Iris pigment epithelial cell (primary cell): ENCODE measurements at regions not wholly inside any gene's neighbourhood (a gene's known extent, or its start where the extent isn't known, plus 50 kb on each side); places are given as distances from the start of the nearest gene placed in this dataset.

Experiments
- DNase-seq: peaks from one replicate; pipeline ENCODE4 v3.0.0-alpha.2; 2011; ENCODE audit warnings: low read depth

DNA sequence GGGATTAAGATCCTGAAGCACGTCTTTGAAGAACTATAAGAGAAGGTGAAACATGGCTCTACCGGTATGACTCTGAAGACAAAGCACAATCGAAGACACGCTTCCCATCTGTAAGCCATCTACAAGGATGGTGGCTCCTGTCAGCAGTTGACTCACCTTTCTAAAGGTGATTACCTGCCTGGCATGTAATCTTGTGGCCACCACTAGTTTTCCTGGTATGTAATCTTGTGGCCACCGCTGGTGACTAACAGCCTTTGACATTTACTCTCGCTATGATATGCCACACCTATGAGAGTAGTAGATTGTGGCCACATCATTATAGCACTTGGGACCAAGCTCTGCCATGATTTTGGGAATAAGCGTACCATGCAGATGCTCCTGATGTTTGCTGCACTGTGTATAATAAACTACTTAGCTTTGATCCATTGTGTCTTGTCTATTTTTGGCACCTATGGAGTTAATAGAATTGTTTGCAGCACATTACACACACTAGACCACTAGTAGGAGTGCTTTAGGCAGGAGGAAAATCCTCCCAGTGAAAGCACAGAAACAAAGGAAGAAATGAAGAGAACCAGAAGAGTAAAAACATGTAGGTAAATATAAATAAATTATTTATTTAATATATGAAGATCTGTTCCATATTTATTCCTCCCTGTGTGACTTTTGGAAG lies 59.8 kb downstream of the VAX1 start:
- no peak for DNase-seq

DNA sequence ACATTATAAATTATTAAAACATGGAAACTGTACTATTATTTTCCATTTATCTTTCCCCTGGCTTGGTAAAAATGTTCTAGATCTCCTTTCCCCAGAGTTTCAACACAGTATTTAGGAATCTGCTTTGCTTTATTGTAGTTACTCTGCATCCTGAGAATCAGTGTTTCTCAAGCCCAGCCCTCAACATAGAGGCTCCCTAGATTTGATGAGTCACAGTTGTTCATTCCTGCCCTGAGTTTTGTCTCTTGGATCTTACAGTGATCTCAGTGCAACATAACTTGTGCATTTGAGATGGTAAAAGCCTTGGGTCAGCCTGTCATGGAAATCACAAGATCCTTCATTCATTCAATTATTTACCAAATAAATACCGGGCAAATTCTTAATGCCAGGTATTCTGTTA lies 63.0 kb downstream of the VAX1 start:
- peak; percentile 31 for DNase-seq

- DNase-seq, result no peak
These were observed 63.4 kb downstream of the VAX1 start for GRCh38 chr10:117074621-117075020.

- DNase-seq, result peak; percentile 3
These were observed 66.5 kb upstream of the SHTN1 start for GRCh38 chr10:117071286-117072050.
